ENCODE measurements at regions not wholly inside any gene's neighbourhood (a gene's known extent, or its start where the extent isn't known, plus 50 kb on each side); places are given as distances from the start of the nearest gene placed in this dataset.
"Not testable (repeated sequence)": the region's sequence is repeated elsewhere in the genome, so short reads cannot be mapped to it uniquely, and the experiment has no call there.

DNA sequence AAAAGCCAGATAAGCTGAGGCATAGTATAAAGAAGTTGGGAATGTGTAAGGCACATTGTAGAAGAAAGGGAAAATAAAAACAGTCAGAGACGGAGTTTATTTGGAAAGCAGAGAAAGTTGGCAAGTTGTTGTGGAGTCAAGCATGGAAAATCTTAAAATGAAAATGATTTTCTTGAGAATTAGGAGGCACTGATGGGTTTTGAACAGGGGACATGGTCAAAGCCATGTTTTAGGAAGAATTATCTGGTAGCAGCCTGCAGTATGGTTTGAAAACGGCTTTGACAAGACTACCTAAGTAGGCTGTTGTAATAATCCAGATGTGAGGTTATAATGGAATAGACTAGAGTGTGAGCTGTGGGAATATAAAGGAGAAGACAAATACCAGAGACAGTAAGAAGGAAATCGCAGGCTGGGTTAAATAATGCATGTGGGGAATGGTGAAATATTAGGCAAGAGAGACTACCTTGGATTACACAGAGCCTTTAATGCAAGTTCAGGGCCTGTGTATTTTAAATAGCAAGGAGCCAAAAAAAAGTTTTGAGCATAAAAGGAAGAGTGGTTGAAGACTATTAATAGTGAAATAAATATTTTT, 130.4 kb upstream of the MEOX2 start:
- no peak for TF ChIP-seq NR2F2 (IDR thresholded peaks at IDR 0.05)
- no peak for TF ChIP-seq RXRA (IDR thresholded peaks at IDR 0.05)
- no peak for TF ChIP-seq TAF1 (conservative IDR thresholded peaks at IDR 0.05)
- TF ChIP-seq, protein P1, sequence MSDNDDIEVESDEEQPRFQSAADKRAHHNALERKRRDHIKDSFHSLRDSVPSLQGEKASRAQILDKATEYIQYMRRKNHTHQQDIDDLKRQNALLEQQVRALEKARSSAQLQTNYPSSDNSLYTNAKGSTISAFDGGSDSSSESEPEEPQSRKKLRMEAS (IDR thresholded peaks at IDR 0.05): no peak
- TF ChIP-seq, protein P2, sequence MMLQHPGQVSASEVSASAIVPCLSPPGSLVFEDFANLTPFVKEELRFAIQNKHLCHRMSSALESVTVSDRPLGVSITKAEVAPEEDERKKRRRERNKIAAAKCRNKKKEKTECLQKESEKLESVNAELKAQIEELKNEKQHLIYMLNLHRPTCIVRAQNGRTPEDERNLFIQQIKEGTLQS (IDR thresholded peaks at IDR 0.05): no peak
- DNase-seq (ENCODE audit: low spot score): no peak
- Histone ChIP-seq H3K27me3 (ENCODE audit: control insufficient read depth in 4 of 4, insufficient read depth in 4 of 4, low read length in 3 of 4) (no peaks in the 10 kb centered on the region), H3K36me3 (ENCODE audit: control insufficient read depth in 4 of 4, insufficient read depth in 3 of 4, low read depth in 1 of 4, low read length in 3 of 4) (no peaks in the 10 kb centered on the region), H3K4me1 (ENCODE audit: control insufficient read depth in 4 of 4, insufficient read depth in 4 of 4, low read length in 3 of 4) (no peaks in the 10 kb centered on the region), H3K27ac (ENCODE audit: low read depth in 1 of 2, low read length in 2 of 2) (no peak overlapping the region), H3K4me3 (ENCODE audit: low read depth in 1 of 3, low read length in 3 of 3) (no peak overlapping the region), H3K9ac (ENCODE audit: low read depth in 1 of 2, low read length in 2 of 2) (no peak overlapping the region), H3K9me3 (ENCODE audit: control insufficient read depth in 4 of 4, low read length in 3 of 4) (no peaks in the 10 kb centered on the region)
- 83% methylated on average over 3 of the region's 3 CpGs for WGBS

DNA sequence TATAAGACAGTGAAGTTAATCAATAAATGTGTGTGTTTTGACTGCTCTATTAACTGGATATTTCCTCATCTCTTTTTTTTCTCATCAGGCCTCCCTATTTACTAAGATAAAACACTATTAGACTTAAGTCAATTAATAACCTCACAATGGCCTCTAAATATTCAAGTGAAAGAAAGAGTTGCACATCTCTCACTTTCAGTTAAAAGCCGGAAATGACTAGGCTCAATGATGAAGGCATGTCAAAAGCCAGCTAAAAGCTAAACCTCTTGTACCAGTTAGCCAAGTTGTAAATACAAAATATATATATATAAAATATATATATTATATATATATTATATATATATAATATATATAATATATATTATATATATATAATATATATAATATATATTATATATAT, 127.0 kb upstream of the MEOX2 start:
- TF ChIP-seq, protein P2 (IDR thresholded peaks at IDR 0.05): no peak
- no peak for TF ChIP-seq TAF1 (conservative IDR thresholded peaks at IDR 0.05)
- TF ChIP-seq FOXA1 (IDR thresholded peaks at IDR 0.05): no peak
- no peak for TF ChIP-seq YY1 (IDR thresholded peaks at IDR 0.05)
- no peak for TF ChIP-seq RXRA (IDR thresholded peaks at IDR 0.05)
- no peak for TF ChIP-seq RAD21 (IDR thresholded peaks at IDR 0.05)
- TF ChIP-seq, protein P1 (IDR thresholded peaks at IDR 0.05): no peak
- no peak for TF ChIP-seq SP1 (IDR thresholded peaks at IDR 0.05)
- TF ChIP-seq HNF4G (IDR thresholded peaks at IDR 0.05): no peak
- TF ChIP-seq, protein P3, sequence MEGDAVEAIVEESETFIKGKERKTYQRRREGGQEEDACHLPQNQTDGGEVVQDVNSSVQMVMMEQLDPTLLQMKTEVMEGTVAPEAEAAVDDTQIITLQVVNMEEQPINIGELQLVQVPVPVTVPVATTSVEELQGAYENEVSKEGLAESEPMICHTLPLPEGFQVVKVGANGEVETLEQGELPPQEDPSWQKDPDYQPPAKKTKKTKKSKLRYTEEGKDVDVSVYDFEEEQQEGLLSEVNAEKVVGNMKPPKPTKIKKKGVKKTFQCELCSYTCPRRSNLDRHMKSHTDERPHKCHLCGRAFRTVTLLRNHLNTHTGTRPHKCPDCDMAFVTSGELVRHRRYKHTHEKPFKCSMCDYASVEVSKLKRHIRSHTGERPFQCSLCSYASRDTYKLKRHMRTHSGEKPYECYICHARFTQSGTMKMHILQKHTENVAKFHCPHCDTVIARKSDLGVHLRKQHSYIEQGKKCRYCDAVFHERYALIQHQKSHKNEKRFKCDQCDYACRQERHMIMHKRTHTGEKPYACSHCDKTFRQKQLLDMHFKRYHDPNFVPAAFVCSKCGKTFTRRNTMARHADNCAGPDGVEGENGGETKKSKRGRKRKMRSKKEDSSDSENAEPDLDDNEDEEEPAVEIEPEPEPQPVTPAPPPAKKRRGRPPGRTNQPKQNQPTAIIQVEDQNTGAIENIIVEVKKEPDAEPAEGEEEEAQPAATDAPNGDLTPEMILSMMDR (IDR thresholded peaks at IDR 0.05; ENCODE audit: low read depth, low read length, missing input control): no peak
- no peak for TF ChIP-seq NR2F2 (IDR thresholded peaks at IDR 0.05)
- no peak for TF ChIP-seq EGR1 (IDR thresholded peaks at IDR 0.05; ENCODE audit: low read depth in 2 of 2)
- no peak for TF ChIP-seq FOXA2 (IDR thresholded peaks at IDR 0.05)
- TF ChIP-seq GABPA (IDR thresholded peaks at IDR 0.05 in 1 of 2, conservative IDR thresholded peaks at IDR 0.05 in 1 of 2): no peak
- no peak for TF ChIP-seq HNF4A (conservative IDR thresholded peaks at IDR 0.05)
- TF ChIP-seq, protein P4, sequence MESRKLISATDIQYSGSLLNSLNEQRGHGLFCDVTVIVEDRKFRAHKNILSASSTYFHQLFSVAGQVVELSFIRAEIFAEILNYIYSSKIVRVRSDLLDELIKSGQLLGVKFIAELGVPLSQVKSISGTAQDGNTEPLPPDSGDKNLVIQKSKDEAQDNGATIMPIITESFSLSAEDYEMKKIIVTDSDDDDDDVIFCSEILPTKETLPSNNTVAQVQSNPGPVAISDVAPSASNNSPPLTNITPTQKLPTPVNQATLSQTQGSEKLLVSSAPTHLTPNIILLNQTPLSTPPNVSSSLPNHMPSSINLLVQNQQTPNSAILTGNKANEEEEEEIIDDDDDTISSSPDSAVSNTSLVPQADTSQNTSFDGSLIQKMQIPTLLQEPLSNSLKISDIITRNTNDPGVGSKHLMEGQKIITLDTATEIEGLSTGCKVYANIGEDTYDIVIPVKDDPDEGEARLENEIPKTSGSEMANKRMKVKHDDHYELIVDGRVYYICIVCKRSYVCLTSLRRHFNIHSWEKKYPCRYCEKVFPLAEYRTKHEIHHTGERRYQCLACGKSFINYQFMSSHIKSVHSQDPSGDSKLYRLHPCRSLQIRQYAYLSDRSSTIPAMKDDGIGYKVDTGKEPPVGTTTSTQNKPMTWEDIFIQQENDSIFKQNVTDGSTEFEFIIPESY (IDR thresholded peaks at IDR 0.05): no peak
- DNase-seq (ENCODE audit: low spot score): no peak
- no peak overlapping the region for H3K4me3 ChIP-seq (ENCODE audit: low read depth in 1 of 3, low read length in 3 of 3)
- no peaks in the 10 kb centered on the region for H3K36me3 ChIP-seq (ENCODE audit: control insufficient read depth in 4 of 4, insufficient read depth in 3 of 4, low read depth in 1 of 4, low read length in 3 of 4)
- WGBS: 98% methylated on average over 1 of the region's 1 CpG
- no peaks in the 10 kb centered on the region for H3K27me3 ChIP-seq (ENCODE audit: control insufficient read depth in 4 of 4, insufficient read depth in 4 of 4, low read length in 3 of 4)
- no peak overlapping the region for H3K27ac ChIP-seq (ENCODE audit: low read depth in 1 of 2, low read length in 2 of 2)
- no peaks in the 10 kb centered on the region for H3K4me1 ChIP-seq (ENCODE audit: control insufficient read depth in 4 of 4, insufficient read depth in 4 of 4, low read length in 3 of 4)
- H3K9ac ChIP-seq (ENCODE audit: low read depth in 1 of 2, low read length in 2 of 2): no peak overlapping the region
- no peaks in the 10 kb centered on the region for H3K9me3 ChIP-seq (ENCODE audit: control insufficient read depth in 4 of 4, low read length in 3 of 4)

DNA sequence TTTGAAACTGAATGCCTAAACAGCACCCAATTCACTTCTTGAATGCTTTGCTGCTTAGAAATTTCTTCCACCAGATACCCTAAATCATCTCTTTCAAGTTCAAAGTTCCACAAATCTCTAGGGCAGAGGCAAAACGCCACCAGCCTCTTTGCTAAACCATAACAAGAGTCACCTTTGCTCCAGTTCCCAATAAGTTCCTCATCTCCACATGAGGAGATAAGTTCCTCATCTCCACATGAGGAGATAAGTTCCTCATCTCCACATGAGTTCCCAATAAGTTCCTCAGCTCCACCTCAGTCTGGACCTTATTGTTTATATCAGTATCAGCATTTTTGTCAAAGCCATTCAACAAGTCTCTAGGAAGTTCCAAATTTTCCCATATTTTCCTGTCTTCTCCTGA, 123.9 kb upstream of the MEOX2 start:
- H3K27me3 ChIP-seq (ENCODE audit: control insufficient read depth in 4 of 4, insufficient read depth in 4 of 4, low read length in 3 of 4); H3K27ac ChIP-seq (ENCODE audit: low read depth in 1 of 2, low read length in 2 of 2); H3K36me3 ChIP-seq (ENCODE audit: control insufficient read depth in 4 of 4, insufficient read depth in 3 of 4, low read depth in 1 of 4, low read length in 3 of 4); H3K4me3 ChIP-seq (ENCODE audit: low read depth in 1 of 3, low read length in 3 of 3); H3K4me1 ChIP-seq (ENCODE audit: control insufficient read depth in 4 of 4, insufficient read depth in 4 of 4, low read length in 3 of 4); DNase-seq (ENCODE audit: low spot score); H3K9me3 ChIP-seq (ENCODE audit: control insufficient read depth in 4 of 4, low read length in 3 of 4); H3K9ac ChIP-seq (ENCODE audit: low read depth in 1 of 2, low read length in 2 of 2): not testable (repeated sequence)
- 64% methylated on average over 1 of the region's 1 CpG for WGBS

DNA sequence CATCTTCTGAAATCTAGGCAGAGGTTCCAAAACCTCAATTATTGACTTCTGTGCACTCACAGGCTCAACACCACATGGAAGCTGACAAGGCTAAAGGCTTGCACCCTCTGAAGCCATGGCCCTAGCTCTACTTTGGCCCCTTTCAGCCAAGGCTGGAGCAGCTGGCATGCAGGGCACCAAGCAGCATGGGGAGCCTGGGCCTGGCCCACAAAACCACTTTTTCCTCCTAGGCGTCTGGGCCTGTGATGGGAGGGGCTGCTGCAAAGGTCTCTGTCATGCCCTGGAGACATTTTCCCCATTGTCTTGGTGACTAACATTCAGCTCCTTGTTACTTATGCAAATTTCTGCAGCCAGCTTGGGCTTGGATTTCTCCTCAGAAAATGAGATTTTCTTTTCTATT, 123.5 kb upstream of the MEOX2 start:
- not testable (repeated sequence) for H3K4me1 ChIP-seq (ENCODE audit: control insufficient read depth in 4 of 4, insufficient read depth in 4 of 4, low read length in 3 of 4); DNase-seq (ENCODE audit: low spot score); H3K4me3 ChIP-seq (ENCODE audit: low read depth in 1 of 3, low read length in 3 of 3); H3K36me3 ChIP-seq (ENCODE audit: control insufficient read depth in 4 of 4, insufficient read depth in 3 of 4, low read depth in 1 of 4, low read length in 3 of 4); H3K27me3 ChIP-seq (ENCODE audit: control insufficient read depth in 4 of 4, insufficient read depth in 4 of 4, low read length in 3 of 4); H3K27ac ChIP-seq (ENCODE audit: low read depth in 1 of 2, low read length in 2 of 2); H3K9ac ChIP-seq (ENCODE audit: low read depth in 1 of 2, low read length in 2 of 2); H3K9me3 ChIP-seq (ENCODE audit: control insufficient read depth in 4 of 4, low read length in 3 of 4)
- WGBS: 95% methylated on average over 1 of the region's 1 CpG

Data from liver (tissue), 8 donors.